Hematopoietic multipotent progenitor cell treated with erythropoietin and hydrocortisone succinate and interleukin-3 and kit ligand, for 6 days (in vitro differentiated cells): ENCODE measurements at regions not wholly inside any gene's neighbourhood (a gene's known extent, or its start where the extent isn't known, plus 50 kb on each side); places are given as distances from the start of the nearest gene placed in this dataset.
"Not testable (repeated sequence)": the region's sequence is repeated elsewhere in the genome, so short reads cannot be mapped to it uniquely, and the experiment has no call there.

ENCODE experiments used
- DNase-seq: peaks from one replicate; pipeline ENCODE4 v3.0.0-alpha.2; 2015

DNA sequence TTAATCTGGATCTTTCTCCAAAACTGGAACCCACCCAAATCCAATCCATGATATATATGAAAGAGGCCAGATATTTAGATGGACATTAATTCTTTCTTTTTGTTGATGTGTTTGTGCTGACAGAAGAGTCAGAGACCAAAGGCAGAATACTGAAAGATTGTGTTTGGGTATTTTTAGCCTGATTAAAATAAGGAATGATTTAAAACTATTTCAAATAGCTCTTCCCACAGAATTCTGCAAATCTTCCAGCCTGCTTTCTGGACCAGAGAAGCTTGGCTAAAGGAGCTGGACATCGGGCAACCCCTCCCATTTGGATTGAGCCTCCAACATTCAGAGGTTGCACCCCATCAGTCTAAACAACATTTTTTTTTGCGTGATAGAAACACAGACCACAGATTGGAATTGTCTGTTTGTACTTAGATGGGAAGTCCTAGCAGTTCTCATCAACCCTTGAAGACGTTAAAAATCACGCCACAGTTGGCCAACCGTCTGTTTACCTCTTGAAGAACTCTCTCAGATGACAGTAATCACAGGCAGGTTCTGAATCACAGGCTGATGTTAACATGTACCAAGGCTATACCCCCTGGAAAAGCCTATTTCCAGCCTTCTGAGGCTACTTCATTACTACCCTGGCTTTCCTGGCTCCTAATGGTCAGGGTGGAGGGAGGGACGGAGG, 155.2 kb upstream of the NRP1 start:
- DNase-seq, result no peak

GRCh38 chr10:33487014-33487776, 152.7 kb upstream of the NRP1 start:
- DNase-seq, result no peak

DNA sequence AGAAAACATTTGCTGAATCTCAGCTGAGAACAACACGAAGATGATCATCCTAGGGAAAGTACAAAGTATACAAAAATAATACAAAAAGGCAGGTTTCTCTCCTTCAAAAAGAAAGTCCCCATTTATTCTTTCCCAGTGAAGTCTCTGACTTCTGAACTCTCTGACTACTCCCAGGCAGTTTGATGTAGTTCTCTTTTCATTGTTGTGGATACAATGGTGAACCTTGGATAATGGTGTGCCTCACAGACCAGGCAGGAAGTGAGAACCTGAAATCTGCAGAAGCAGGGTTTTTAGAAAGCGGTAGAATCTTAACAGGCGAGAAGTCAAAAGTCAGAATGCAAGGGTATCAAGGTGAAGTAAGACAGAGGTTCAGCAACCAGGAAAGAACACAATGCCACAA, 150.8 kb upstream of the NRP1 start:
- DNase-seq, result no peak

DNA sequence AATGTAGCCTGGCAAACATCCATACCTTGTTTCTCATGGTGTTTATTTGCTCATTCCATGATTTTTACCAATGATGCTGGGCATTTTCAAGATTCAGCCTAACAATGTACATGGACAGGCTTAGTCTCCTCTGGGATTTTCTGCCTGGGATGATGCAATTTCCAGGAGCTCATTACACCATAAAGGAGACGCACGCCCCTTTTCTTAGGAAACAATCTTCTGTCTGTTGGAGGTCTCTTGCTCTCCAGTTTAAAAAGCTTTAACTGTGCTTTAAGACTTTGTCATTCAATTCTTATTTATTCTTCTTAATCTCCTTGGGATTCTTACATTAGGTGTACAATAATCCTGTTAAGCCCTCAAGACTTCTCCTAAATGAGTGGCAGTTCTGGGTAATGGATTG, 150.3 kb upstream of the NRP1 start:
- no peak for DNase-seq

GRCh38 chr10:33483816-33484190, 149.3 kb upstream of the NRP1 start:
- no peak for DNase-seq

GRCh38 chr10:33483124-33483815, 148.8 kb upstream of the NRP1 start:
- no peak for DNase-seq

- no peak for DNase-seq
Measured at GRCh38 chr10:33482486-33482885, 148.0 kb upstream of the NRP1 start.

DNA sequence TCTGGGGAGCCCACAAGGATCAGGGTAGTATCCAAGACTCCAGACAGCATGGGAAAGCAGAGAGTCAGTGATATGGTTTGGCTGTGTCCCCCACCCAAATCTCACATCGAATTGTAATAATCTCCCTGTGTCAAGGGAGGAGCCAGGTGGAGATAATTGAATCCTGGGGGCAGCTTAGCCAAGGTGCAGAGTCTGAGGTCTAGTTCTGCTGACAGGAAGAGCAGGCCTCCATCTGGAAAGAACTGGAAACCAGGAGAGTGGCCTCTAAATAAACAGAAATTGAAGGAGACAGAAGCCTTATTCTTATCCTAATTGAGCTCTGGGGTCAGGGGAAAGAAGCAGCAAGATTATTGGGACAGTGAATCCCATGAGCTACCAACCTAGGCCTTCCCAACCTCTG, 146.7 kb upstream of the NRP1 start:
- no peak for DNase-seq

DNA sequence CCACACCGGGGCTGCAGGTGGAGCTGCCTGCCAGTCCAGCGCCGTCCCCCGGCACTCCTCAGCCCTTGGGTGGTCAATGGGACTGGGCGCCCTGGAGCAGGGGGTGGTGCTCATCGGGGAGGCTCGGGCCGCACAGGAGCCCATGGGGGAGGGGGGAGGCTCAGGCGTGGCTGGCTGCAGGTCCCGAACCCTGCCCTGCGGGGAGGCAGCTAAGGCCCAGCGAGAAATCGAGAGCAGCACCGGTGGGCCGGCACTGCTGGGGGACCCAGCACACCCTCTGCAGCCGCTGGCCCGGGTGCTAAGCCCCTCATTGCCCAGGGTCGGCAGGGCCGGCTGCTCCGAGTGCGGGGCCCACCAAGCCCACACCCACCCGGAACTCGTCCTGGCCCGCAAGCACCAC, 145.9 kb upstream of the NRP1 start:
- not testable (repeated sequence) for DNase-seq

DNA sequence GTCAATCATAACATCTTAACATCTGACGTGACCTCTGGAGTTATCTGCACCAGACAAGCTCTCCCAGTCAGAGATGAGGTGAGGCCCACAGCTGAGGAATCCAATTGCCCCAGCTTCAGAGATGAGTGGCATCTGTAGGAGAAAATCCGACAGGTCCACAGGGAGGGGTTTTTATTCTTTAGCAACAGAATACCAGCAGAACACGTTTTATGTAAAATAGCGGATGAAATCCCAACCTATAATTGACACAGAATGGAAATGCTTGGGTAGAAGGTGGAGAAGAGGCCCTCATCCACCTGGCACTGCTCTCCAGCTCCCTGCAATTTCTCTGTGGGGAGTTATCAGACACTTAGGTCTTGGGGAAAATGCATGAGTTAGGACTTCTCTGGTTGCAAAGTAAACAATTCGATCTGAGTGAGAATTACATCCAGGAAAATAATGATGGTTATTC, 144.2 kb upstream of the NRP1 start:
- DNase-seq, result no peak

DNA sequence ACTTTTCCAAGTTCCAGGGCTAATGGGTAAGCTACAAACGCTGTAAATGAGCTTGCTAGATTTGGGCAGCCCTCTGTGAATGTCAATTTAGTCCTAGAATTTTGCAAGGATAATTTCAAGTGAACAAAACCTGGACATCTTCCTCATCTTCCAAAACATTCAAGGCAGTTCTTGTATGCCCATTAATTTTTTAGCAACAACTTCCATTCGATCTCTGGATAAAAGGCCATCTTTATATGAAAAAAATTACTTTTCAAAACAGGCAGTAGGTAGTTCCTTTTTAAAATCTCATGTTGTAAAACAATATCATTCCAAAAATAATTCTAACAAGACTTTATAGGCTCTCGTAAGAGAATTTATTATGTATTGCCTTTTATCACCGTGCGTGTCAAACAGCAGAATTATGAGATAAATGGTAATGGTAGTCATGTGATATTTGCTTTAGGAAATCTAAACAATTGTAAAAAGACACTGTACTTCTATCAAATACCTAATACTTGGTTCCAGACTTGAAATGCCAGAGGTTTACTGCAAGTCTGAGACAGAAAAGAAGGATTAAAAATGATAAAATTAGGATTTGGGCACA, 143.7 kb upstream of the NRP1 start:
- no peak for DNase-seq

DNA sequence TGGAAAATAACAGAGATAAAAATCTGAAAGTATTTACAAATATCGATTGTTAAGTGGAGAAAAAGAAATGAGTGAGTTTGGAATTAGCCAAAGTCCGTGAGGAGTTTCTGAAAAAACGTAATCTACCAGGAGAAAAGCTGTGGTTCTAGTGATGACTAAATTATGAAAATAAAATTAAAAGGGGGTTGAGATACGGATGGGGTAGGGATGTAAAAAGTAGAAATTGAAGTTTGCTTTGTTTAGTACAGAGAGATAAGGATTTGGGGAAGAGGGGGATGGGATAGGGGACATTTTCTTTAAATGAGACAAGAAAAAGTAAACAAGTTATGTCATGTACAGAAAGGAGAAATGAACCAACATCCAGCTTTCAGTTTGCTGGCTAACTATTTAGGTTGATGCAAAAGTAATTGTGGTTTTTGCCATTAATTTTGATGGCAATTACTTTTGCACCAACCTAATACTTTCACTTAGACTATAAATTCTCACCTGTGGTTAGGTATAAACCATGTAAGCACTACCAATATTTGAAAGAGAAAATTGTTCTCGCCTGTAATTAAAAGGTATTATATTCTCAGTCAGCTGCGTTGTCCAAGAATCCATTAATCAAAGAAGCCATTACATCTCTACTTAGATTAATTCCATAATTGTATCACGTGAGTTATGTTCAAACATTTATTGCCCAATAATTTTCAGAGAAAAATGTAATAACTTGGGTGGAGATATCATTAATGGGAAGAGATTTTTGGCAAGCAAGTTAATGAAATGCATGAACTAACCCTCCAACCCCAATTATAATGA, 143.0 kb upstream of the NRP1 start:
- no peak for DNase-seq

DNA sequence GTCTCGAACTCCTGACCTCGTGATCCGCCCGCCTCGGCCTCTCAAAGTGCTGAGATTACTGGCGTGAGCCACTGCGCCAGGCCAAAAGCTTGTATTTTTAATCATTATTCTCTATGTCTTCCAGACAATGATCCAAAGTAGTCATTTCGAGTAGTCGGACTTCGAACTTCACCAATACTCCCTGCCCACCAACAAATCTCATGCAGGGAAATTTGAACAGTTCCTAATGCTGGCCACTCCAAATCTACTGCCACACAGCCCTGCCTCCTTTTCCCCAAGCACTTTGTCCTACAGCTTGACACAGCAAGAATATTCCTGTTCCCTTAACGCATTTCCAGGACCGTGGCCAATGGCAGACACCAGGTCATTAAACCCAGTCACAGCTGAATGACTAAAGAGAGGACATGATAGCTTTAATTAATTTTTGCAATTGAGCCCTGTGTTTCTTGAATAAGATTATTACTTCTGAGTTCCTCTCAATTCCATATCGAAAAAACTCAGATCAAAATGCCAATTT, 142.3 kb upstream of the NRP1 start:
- DNase-seq, result no peak

GRCh38 chr10:33473688-33474087, 139.2 kb upstream of the NRP1 start:
- no peak for DNase-seq

GRCh38 chr10:33468006-33468405, 133.5 kb upstream of the NRP1 start:
- DNase-seq, result not testable (repeated sequence)

DNA sequence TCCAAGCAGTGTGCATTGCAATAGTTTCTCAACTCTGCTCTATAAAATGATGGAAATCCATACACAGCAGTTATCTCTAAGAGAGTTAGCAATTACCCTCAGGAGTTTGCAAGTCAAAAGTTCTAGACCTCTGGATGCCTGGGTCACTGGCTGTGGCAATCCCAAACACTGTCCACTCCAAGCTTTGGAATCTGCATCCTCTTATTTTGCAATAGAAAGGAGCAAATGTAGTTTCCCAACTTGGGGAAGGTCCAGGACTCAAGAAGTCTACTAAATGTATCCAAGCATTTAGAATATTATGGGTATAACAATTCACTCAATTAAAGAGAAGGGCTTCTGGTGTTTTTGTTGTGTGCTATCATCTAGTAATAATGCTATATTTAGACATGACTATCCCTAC, 131.3 kb upstream of the NRP1 start:
- no peak for DNase-seq

GRCh38 chr10:33463011-33463410, 128.5 kb upstream of the NRP1 start:
- no peak for DNase-seq

DNA sequence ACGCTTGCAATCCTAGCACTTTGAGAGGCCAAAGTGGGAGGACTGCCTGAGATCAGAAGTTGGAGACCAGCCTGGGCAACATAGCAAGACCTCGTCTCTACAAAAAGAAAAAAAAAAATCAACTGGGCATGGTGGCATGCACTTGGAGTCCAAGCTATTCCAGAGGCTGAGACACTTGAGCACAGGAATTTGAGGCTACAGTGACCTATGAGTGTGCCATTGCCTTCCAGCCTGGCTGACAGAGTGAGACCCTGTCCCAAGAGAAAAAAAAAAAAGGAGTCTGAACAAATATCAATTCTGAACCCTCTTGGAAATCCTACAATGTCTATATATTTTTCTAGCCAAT, 126.8 kb upstream of the NRP1 start:
- no peak for DNase-seq

- DNase-seq, result no peak
Measured at GRCh38 chr10:33460505-33461294, 126.2 kb upstream of the NRP1 start.

- no peak for DNase-seq
Measured at GRCh38 chr10:33459602-33460001, 125.1 kb upstream of the NRP1 start.

DNA sequence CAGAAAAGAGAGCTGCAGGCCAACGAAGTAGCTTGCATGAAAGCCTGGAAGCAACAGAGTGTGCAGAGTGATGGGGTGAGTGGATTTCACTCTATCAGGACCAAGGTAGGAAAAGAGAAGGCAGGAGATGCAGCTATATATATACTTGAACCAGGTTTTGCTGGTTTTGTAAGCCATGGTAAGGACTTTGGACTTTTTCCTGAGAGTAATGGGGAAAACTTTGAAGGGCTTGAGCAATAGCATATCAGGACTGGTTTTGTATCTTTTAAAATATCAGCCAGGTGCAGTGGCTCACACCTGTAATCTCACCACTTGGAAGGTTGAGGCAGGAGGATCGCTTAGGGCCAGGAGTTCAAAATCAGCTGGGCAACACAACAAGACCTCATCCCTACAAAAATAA, 120.6 kb upstream of the NRP1 start:
- DNase-seq, result no peak

DNA sequence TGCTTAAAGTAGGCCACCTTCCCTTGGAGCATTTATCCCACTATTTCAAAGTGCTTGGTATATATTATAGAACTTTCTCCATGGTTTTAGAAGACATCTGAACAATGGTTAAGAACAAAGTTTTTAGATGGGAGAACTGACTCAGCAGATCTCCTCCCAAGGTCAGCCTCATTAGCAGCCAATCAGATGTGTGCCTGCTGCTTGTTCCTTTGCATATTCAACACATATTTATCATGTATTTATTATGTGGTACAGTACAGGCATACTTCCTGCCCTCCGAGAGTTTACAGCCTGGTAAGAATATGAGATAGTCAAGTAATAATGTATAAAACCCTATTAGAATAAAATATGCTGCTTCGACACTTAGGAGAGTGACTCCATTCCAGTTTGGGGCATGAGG, 120.1 kb upstream of the NRP1 start:
- no peak for DNase-seq
